NCI-H2196 (cell line): ENCODE measurements at regions not wholly inside any gene's neighbourhood (a gene's known extent, or its start where the extent isn't known, plus 50 kb on each side); places are given as distances from the start of the nearest gene placed in this dataset.

Experiments
- DNase-seq: peaks from one replicate; lab custom pipeline; 2025; ENCODE audit not compliant: unreplicated experiment; lab: John Stamatoyannopoulos, UW

DNA sequence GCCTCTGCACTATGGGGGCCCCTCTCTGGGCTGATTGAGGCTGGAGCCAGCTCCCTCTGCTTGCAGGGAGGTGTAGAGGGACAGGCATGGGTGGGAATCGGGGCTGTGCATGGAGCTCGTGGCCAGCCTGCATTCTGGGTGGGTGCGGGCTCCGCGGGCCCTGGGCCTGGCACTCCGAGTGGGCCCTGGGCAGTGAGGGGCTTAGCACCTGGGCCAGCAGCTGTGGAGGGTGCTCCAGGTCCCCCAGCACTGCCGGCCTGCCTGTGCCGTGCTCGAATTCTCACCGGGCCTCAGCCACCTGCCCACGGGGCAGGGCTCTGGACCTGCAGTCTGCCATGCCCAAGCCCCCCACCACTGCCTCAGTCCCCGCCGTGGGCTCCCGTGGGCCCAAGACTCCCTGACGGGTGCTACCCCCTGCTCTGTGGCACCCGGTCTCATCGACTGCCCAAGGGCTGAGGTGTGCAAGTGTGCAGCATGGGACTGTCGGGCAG, 681.2 kb downstream of the PDHA2 start:
- no peak for DNase-seq

DNA sequence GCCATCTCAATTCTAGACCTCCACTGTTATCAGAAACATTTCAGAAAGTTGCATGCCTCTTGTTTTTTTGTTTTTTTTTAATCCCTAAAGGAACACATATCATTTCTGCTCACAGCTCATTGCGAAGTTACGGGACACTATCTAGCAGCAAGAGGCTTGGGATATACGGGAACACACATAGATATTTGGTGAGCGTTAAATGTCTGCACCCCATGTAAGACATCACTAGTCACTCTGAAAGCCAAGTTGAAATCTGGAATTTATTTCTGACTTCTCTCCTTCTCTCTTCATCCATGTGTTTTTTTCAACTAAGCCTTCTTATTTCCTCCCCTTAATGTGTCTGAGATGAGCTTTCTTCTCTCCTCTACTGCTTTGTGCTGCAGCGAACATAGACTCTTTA, 683.7 kb downstream of the PDHA2 start:
- no peak for DNase-seq

DNA sequence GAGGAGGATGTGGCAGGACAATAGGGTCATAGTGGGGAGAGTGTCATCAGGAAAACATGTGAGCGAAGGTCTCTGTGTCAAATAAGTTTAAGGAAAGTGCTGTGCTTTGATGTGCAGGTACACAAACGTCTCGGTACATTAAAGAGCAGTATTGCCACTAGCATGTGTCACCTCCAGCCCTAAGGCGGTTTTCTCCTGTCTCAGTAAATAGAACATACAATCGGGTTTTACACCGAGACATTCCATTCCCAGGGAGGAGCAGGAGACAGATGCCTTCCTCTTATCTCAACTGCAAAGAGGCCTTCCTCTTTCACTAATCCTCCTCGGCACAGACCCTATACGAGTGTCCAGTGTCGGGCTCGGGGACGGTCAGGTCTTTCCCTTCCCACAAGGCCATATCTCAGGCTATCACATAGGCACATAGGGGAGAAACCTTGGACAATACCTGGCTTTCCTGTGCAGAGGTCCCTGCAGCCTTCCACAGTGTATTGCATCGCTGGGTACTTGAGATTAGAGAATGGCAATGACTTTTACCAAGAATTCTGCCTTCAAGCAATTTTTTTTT, 684.5 kb downstream of the PDHA2 start:
- no peak for DNase-seq

GRCh38 chr4:96525898-96526297, 686.0 kb downstream of the PDHA2 start:
- DNase-seq = peak; percentile 36

- DNase-seq = no peak
These were observed 686.7 kb downstream of the PDHA2 start for GRCh38 chr4:96526625-96527024.

DNA sequence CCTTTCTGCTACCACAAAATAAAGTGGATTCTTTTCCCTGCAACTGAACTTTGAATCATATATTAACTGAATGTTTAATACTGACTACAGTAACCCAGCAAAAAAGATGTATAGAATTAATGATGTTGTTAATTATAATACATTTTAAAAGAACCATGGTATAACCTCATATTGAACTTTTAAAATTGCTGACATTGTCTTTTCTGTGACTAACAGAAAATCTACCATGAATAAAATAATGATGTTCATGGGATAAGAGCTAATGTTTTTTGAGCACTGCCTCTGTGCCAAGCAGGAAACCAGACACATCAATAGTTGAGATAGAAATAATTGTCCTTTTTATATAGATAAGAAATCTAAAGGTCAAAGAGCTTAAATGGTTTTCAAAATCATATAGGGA, 691.9 kb downstream of the PDHA2 start:
- no peak for DNase-seq

DNA sequence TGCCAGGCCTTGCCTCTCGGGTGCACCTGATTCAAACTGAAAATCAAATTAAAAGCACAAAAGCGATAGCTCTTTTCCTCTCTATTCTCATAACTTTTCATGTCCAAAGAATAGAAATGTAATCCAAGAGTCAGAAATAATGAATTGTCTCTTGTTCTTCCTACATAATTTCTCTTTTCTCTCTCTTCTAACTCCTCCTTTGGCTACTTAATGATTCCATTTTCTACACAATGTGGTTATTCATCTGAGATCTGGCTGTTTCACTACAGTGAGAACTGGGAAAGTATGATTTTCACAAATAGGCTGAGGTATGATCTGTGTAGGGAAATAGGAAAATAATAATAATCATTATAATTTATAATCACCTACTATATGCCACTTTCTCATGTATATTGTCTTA, 703.5 kb downstream of the PDHA2 start:
- no peak for DNase-seq

- no peak for DNase-seq
These were observed 718.6 kb downstream of the PDHA2 start for GRCh38 chr4:96558466-96558865.

GRCh38 chr4:96566755-96567154, 726.9 kb downstream of the PDHA2 start:
- DNase-seq = no peak

- DNase-seq = no peak
These were observed 745.4 kb downstream of the PDHA2 start for GRCh38 chr4:96585304-96585703.

GRCh38 chr4:96593422-96593821, 753.5 kb downstream of the PDHA2 start:
- peak; percentile 57 for DNase-seq

DNA sequence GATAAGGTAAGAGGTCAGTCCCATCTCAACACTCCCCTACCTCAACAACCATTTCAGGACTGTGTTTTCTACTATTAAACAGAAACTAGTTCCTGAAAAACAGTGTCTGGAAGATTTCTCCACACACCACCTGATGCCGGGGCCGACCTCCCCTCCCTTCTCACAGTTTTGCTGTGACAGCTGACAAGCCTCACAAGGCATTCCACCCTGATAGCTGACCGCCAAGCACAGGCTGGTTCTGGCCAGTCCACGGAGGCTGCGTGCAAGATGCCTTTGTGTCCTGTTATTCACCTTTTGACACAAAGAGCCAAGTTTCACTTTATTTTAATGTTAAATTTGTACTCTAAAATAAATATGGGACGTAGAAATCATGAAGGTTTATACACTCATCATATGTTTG, 758.6 kb downstream of the PDHA2 start:
- no peak for DNase-seq

GRCh38 chr4:96599752-96600151, 759.9 kb downstream of the PDHA2 start:
- DNase-seq = no peak

DNA sequence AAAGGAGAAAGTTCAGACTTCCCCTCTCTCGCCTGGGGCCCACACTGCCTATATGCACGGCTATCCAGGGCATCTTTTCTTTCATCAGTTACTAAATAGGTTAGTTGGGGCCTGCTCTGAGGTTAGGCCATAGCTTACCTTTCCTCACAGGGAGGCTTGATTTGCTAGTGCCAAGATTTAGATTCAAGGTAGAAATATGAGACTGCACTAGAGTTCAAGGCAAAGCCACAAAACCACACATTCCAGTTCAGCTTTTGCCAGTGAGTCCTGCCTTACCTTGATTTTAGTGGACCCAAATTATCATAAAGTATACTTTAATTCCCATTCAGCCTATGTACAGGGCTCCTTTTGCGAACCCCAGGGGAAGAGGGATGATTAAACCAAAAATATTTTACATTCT, 762.8 kb downstream of the PDHA2 start:
- DNase-seq = no peak

DNA sequence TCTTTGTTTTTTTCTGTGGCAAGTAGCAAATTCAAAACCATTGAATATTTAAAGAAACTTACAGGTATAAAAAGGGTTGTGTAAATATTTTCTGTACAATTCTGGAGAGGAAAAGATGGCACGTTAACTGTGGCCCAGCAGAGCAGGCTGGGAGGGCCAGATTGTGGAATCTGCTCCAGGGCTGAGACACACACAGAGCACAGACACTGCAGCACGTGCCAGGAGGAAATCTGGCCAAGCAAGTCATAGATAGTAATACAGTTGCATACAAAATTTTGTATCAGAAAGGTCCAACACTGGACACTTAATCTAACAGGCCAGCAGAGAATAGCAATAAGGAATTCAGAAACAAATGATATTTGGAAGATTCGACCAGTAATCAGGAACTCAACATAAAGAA, 763.7 kb downstream of the PDHA2 start:
- no peak for DNase-seq

GRCh38 chr4:96606451-96606850, 766.6 kb downstream of the PDHA2 start:
- DNase-seq = no peak

DNA sequence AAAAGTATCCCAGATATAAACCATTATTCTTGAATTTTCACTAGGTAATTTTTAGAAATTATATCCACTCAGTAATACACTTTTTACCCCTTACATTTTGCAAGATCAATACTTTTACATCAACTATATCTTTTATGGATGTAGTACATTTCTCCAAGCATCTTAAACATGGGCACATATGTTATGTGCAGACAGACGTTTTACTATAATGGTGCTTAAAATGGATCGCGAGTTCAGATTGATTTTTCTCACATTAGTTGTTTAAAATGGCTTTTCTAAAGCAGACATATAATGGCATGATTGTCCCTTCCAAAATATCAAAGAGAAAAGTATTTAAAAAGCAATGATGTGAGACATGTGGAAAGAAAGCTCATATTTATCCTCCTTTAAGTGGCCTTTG, 786.1 kb downstream of the PDHA2 start:
- DNase-seq = no peak

- DNase-seq = no peak
These were observed 790.9 kb downstream of the PDHA2 start for GRCh38 chr4:96630839-96631238.

- DNase-seq = no peak
These were observed 798.1 kb downstream of the PDHA2 start for GRCh38 chr4:96637971-96638412.

GRCh38 chr4:96639932-96640331, 800.0 kb downstream of the PDHA2 start:
- DNase-seq = no peak

DNA sequence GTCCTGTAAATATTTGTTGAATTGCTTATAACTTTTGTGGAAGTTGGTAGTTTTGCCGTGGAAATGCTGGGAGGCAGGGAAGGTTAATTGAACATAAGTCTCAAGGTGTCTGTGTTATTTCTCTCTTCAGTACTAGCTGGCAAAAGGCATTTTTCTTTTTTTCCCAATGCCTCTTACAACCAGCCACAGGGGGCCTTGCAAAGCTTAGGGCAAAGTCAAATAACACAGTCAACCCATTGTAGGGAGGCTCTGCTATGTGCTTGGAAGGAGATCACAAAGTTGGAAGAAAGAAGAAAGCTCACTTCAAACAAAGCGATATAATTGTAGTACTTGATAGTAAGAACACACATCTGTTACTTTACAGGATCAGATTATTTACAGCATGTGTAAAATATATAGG, 802.6 kb downstream of the PDHA2 start:
- no peak for DNase-seq

GRCh38 chr4:96646146-96646545, 806.3 kb downstream of the PDHA2 start:
- DNase-seq = no peak

- no peak for DNase-seq
These were observed 809.6 kb downstream of the PDHA2 start for GRCh38 chr4:96649536-96649935.
